GM12874 (cell line): ENCODE measurements at regions not wholly inside any gene's neighbourhood (a gene's known extent, or its start where the extent isn't known, plus 50 kb on each side); places are given as distances from the start of the nearest gene placed in this dataset.

Experiments used
- CTCF ChIP-seq: IDR thresholded peaks from 2 replicates; pipeline ENCODE4 v1.5.1; 2011; ENCODE audit warnings: low read depth, mild to moderate bottlenecking, control low read depth, low read length, moderate library complexity; ENCODE audit not compliant: insufficient read depth

GRCh38 chr3:117786349-117786748, 1076.8 kb downstream of the TUSC7 start:
- no peak for TF ChIP-seq CTCF

- no peak for TF ChIP-seq CTCF
Measured at GRCh38 chr3:117788061-117788460, 1078.5 kb downstream of the TUSC7 start.

GRCh38 chr3:117788506-117788905, 1078.9 kb downstream of the TUSC7 start:
- no peak for TF ChIP-seq CTCF

- TF ChIP-seq CTCF, result no peak
Measured at GRCh38 chr3:117790235-117790987, 1080.8 kb downstream of the TUSC7 start.

GRCh38 chr3:117793622-117794265, 1084.2 kb downstream of the TUSC7 start:
- TF ChIP-seq CTCF, result no peak

- TF ChIP-seq CTCF, result no peak
Measured at GRCh38 chr3:117798221-117798620, 1088.6 kb downstream of the TUSC7 start.

- no peak for TF ChIP-seq CTCF
Measured at GRCh38 chr3:117798687-117799386, 1089.3 kb downstream of the TUSC7 start.
